ENCODE measurements at regions not wholly inside any gene's neighbourhood (a gene's known extent, or its start where the extent isn't known, plus 50 kb on each side); places are given as distances from the start of the nearest gene placed in this dataset.
"Not testable (repeated sequence)": the region's sequence is repeated elsewhere in the genome, so short reads cannot be mapped to it uniquely, and the experiment has no call there.

DNA sequence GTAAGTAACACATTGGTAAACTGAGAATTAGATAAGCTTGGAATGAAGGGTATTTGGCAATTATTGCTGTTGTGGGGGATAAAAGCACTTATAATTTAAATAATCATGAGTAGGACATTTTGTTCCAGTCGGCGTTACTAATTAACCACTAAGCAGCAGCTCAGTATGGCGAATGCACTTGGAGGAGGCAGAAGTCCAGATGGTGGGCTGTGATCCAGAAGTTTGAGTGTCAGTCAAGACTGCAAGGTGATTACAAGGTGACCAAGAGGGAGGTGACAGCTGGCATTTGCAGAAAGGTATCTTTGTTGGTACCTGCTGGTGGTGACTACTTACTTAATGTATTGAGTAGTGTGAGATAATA is 643.6 kb upstream of the FAM98A start:
- DNase-seq, result no peak

DNA sequence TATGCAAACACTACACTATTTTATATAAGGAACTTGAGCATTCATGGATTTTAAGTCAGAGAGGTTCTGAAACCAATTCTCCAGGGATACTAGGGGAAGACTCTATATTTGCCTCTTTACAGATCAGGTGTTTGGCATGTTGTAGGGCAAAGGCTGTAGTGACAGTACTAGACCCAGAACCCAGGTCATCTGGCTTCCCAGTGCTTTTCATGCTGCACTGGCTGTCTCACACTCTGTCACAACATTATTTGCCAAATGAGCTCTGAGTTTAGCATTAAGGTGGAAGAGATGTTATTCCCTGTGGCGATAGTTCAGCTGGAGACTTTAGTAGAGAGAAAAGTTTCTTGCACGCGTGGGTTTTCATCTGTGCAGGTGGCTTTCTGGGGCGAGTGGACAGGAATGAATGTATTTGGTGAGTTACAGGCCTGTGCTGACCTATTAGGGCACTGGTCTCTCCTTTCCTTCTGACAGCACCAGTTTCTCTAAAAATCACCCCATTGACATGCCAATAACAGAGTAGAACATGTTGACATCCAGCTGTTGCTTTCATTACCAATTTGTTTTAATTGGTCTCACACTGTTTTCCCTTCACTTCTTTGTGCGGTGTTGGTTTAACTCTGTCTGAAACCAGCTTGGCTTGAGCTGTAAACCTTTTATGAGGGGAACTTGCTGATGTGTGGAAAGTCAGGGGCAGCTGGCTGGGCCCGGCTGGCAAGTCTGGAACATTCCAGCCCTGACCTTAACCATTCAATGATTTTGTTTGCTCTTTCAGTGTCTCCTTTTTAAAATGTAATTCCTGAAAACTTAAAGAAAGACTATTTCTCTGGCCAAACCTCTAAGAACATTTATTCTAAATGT is 643.0 kb upstream of the FAM98A start:
- DNase-seq, result no peak

DNA sequence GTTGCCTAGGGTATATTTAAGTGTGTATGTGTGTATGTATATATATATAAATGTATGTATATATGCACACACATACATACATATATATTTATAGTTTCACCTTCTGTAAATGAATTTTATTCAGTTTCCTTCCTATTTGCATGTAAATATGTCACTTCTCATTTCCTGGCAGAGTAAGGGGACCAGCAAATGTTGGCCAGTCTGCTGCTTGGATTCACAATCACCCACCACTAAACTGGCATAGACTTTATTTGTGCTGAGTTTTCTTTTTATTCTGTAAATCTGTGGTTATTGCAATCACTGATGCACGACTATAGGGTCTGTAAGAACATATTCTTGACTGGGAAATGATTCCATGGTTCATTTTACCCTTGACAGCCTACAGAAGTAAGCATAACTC is 640.4 kb upstream of the FAM98A start:
- no peak for DNase-seq

DNA sequence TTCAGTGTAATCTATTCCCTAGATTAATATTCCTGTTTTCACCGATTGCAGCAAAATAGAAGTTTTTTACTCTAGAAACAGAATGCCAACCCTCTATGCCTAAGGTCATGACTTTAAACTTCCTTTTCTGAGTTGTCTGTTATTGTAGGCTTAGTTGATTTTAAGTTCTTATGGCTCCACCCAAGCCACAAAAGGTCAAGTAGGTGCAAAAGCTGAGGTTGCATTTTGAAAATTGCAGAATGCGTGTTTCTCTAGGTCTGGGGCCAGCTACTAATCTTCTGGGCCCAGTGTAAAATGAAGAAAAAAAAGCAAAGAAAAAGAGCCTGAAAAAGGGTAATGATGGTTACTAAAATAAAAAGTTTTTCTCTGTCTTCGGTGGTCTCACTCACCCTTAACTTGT is 635.7 kb upstream of the FAM98A start:
- DNase-seq, result no peak

DNA sequence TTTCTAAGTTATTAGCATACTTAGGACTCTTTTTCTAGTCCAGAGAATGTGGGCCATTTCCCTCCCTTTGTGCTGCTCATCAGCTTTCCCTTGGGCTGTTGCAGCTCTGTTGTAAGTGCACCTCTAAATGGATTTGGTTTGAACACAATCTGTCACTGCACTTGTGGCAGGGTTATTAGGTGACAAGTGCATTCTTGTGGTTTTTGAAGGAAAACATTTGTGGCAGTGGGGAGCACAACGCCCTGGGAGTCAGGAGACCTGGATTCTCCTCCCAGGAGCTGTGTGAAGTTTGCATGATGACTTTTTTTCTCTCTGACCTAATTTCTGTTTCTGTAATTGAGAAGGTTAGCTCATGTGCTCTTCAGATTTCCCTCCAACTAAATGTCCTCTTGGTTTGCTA is 630.9 kb upstream of the FAM98A start:
- DNase-seq, result no peak

DNA sequence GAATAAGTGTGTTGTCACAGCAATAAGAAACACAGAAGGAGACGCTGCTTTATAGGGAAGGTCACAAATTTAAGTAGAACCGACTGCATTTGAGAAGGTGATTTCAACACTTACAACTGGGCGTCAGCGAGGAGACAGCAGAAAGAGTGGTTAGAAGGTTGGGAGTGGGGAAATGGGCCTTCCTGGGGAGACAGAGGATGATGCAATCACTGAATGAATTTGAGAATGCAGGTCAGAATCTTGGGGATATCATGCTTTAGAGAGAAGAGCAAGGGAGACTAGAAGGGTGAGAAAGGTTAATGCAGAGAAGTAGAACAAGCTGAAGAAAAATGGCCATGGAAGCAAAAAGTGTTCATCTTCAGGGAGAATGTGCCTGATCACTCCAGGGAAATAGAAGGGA is 616.1 kb upstream of the FAM98A start:
- DNase-seq, result no peak

GRCh38 chr2:34210382-34210781 is 611.3 kb upstream of the FAM98A start:
- not testable (repeated sequence) for DNase-seq

- no peak for DNase-seq
These were observed 605.5 kb upstream of the FAM98A start for GRCh38 chr2:34204560-34204959.

- DNase-seq, result no peak
These were observed 602.0 kb upstream of the FAM98A start for GRCh38 chr2:34201099-34201498.

GRCh38 chr2:34199971-34200370 is 600.9 kb upstream of the FAM98A start:
- no peak for DNase-seq

- no peak for DNase-seq
These were observed 594.1 kb upstream of the FAM98A start for GRCh38 chr2:34193164-34193563.

GRCh38 chr2:34188464-34189303 is 589.6 kb upstream of the FAM98A start:
- no peak for DNase-seq

DNA sequence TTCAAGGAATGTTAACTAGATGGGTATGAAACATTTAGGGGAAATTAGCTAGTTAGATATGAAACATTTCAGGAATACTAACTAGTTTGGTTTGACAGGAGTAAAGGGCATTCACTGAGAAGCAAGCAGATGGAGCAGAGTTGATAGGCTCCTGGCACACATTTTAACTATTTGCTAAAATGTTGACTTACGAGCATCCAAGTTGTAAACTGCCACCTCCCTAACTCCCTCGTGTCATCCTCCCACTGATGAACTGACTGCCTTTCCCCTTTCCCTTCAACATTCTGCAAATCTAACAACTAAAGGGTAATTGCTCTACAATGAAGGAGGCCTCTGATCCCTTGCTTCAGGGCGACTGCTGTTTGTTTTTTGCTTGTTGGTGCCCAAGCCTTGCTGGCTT is 580.4 kb upstream of the FAM98A start:
- DNase-seq, result no peak

- no peak for DNase-seq
These were observed 579.4 kb upstream of the FAM98A start for GRCh38 chr2:34178482-34178881.

DNA sequence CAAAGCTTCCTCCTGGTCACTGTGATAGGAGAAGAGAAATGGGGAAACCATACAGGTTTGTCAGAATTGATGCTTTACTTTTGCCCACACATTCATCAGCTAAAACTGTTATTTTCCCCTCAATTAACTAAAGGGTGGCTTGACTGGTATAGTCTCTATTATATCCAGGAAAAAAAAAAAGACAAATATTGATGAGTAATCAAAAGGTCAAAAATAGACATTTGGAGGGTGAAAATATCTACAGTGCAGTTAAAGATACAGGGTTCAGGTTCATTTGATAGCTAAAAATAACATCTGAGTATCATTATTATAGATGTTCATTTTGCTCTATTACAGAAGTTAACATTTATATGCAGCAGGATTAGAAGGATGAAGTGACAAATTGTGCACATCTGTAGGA is 577.6 kb upstream of the FAM98A start:
- no peak for DNase-seq

DNA sequence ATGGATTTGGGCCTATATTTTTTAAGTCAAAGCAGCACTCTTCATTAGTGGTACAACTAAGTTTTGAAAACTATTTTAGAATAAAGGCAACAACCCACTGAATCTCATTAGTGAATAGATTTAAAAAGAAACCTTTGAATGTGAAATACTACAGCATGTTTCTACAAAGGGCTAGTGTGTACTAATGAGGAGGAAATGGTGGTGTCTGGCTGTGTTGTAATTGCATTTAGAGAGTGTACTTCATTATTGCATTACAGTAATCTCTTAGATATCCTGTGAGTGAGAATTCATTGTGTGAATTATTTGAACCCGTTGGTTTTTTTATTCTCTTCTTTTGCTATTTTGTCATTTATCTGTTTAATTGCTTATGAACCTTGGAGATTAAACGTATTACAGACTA is 575.4 kb upstream of the FAM98A start:
- DNase-seq, result no peak

- DNase-seq, result no peak
These were observed 563.1 kb upstream of the FAM98A start for GRCh38 chr2:34162231-34162630.

DNA sequence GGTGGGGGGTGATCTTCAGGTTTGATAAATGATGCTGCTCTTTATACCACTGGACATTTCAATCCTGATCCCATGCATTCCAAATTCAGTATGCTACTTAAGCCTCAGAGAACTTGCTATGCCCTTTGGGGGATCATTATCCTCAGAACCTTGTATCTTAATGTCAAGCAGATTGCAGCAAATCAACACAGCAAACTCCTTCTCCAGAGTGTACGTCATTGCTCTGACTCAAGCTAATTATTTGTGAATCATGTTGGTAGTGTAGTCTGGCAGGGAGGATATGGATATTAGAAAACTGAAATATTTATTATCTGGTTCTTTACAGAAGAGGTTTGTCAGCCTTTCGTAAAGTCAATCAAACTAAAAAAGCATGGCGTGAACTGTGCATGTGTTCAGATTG is 562.5 kb upstream of the FAM98A start:
- DNase-seq, result no peak

DNA sequence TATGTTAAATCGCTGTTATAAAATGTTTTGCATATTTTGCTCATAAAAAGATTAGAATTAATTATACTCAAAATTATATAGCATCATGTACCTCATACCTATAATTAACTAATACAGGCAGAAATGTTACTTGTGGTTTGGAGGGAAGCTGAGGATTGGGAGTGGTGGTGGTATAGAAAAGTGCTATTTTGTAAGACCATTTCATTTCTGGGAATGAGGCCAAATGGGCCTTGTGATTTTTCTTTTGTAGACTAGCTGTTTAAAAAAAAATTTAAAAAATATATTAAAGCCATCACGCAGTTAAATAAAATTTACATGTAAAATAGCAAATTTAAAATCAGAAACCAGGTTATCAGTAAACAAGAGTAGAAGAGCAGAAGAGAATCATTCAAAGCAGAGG is 560.8 kb upstream of the FAM98A start:
- DNase-seq, result no peak

- DNase-seq, result no peak
These were observed 554.4 kb upstream of the FAM98A start for GRCh38 chr2:34153484-34153883.

- no peak for DNase-seq
These were observed 548.7 kb upstream of the FAM98A start for GRCh38 chr2:34147780-34148179.

DNA sequence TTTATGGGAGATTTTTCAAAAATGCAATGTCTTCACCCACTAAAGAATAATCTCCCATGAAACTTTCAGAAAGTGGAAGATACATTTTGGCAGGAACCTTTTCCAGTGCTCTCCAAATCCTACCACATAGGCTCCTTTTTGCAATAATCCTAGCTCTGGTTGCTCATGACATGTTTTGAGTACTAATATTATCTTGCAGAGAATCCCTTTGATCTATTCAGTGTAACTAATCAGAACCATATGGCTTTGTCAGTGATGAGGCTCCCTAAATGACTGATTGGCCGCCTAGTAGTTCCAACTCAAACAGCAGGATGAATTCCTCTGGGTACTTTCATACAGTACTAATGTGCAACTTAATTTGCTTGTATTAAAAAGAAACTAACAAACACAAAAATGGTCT is 544.0 kb upstream of the FAM98A start:
- DNase-seq, result no peak

GRCh38 chr2:34142531-34143008 is 543.5 kb upstream of the FAM98A start:
- not testable (repeated sequence) for DNase-seq

DNA sequence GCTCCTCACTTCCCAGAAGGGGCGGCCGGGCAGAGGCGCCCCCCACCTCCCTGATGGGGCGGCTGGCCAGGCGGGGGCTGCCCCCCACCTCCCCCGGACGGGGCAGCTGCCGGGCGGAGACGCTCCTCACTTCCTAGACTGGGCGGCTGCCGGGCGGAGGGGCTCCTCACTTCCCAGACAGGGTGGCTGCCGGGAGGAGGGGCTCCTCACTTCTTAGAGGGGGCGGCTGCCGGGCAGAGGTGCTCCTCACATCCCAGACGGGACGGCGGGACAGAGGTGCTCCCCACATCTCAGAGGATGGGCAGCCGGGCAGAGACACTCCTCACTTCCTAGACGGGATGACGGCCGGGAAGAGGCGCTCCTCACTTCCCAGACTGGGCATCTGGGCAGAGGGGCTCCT is 534.0 kb upstream of the FAM98A start:
- DNase-seq, result not testable (repeated sequence)

Data from inflammatory macrophage treated with lipopolysaccharide for 1 hour (primary cell).